Adrenal gland (tissue), 5 donors: ENCODE measurements at regions not wholly inside any gene's neighbourhood (a gene's known extent, or its start where the extent isn't known, plus 50 kb on each side); places are given as distances from the start of the nearest gene placed in this dataset.

Source experiments
- CTCF ChIP-seq, 6 experiments: fragments of 450-650 bp in 4 of 6; fragments of 200-600 bp in 2 of 6; sonication (generic) in 1 of 6; IDR thresholded peaks; 1 replicate in 5 of 6; 2 replicates in 1 of 6; pipeline versions ENCODE4 v1.5.1 to v1.8.0; 2016 to 2021; ENCODE audit warnings: antibody characterized with exemption in 6 of 6, mild to moderate bottlenecking in 2 of 6, moderate library complexity in 1 of 6
- POLR2A ChIP-seq, 2 donors: fragments of 450-650 bp; IDR thresholded peaks; one replicate each; pipeline ENCODE4 v1.6.1; 2017; ENCODE audit warnings: antibody characterized with exemption in 2 of 2, mild to moderate bottlenecking in 2 of 2, moderate library complexity in 1 of 2
- donor health status: DM: no; HTN: no; CAD: no.

- TF ChIP-seq CTCF (IDR thresholded peaks at IDR 0.05) (no peak), POLR2A (IDR thresholded peaks at IDR 0.05) (no peak)
These were observed 401.9 kb downstream of the ZSWIM6 start for GRCh38 chr5:61734001-61734400.
